HCT116 (cell line): ENCODE measurements at regions not wholly inside any gene's neighbourhood (a gene's known extent, or its start where the extent isn't known, plus 50 kb on each side); places are given as distances from the start of the nearest gene placed in this dataset.
A peak's percentile ranks its signal among the peaks of the same experiment; 100 is the strongest.

ENCODE experiments used
- ATAC-seq: fragments of 200-7000 bp; cut with Tn5 transposase; 2 replicates; pipeline ENCODE4 v1.9.1; 2020; ENCODE audit warnings: mild to moderate bottlenecking, moderate library complexity
- BruUV-seq: library from RNA; stranded (reverse); fragments of 400-500 nt; replicated peaks from 2 replicates; lab custom pipeline; 2021; lab: Mats Ljungman, UMichigan
- CTCF ChIA-PET: fragments of 300-600 bp; sonication (Branson Sonifier 250); formaldehyde crosslinking; loops from one replicate; lab custom pipeline; 2021; ENCODE audit warnings: antibody characterized with exemption; lab: Charles Lee
- POLR2A ChIA-PET: fragments of 300-600, 350-600 bp; sonication (Branson Sonifier 250); formaldehyde crosslinking; loops from one replicate; lab custom pipeline; 2021; ENCODE audit warnings: antibody characterized with exemption; lab: Charles Lee
- RAD21 ChIA-PET, 2 experiments: fragments of 300-600 bp; sonication (Branson Sonifier 250); formaldehyde crosslinking; loops; one replicate each; lab custom pipeline; 2023; ENCODE audit warnings: low total read pairs in 2 of 2; ENCODE audit not compliant: uncharacterized antibody in 2 of 2, unreplicated experiment in 2 of 2, low non-redundant PET in 1 of 2; lab: Charles Lee
- DNase-seq: peaks from one replicate; pipeline ENCODE4 v3.0.0-alpha.2; 2010; ENCODE audit warnings: low read depth, low spot score
- H2AFZ ChIP-seq: fragments of 200-600 bp; shearing (Covaris generic), sonication (generic); 2 replicates; pipeline ENCODE4 v1.6.1; 2017; ENCODE audit warnings: low read depth, mixed run types, mixed read lengths, antibody characterized with exemption, low read length; ENCODE audit not compliant: poor library complexity, severe bottlenecking
- H3K27ac ChIP-seq: 2 replicates; pipeline ENCODE4 v1.5.1; 2012; ENCODE audit warnings: low read depth, low read length
- H3K27me3 ChIP-seq: fragments of 200-600 bp; sonication (generic); 2 replicates; pipeline ENCODE4 v1.6.1; 2016; ENCODE audit warnings: mixed run types, low read length, mixed read lengths; ENCODE audit not compliant: insufficient read depth
- H3K36me3 ChIP-seq, 2 experiments: fragments of 200-500 bp in 1 of 2; fragments of 200-600 bp in 1 of 2; sonication (Bioruptor generic) in 1 of 2; sonication (generic) in 1 of 2; 2 replicates each; pipeline versions ENCODE4 v1.5.1 to v1.6.1; 2014 to 2016; ENCODE audit warnings: low read length in 2 of 2, inconsistent platforms in 1 of 2, mixed read lengths in 1 of 2, mixed run types in 1 of 2; ENCODE audit not compliant: insufficient read depth in 2 of 2, control insufficient read depth in 1 of 2
- H3K4me1 ChIP-seq, 2 experiments: fragments of 200-600 bp in 1 of 2; sonication (generic) in 1 of 2; 2 replicates each; pipeline versions ENCODE4 v1.5.1 to v1.6.1; 2012 to 2017; ENCODE audit warnings: low read length in 2 of 2, inconsistent platforms in 1 of 2, mild to moderate bottlenecking in 1 of 2, mixed read lengths in 1 of 2, mixed run types in 1 of 2, moderate library complexity in 1 of 2; ENCODE audit not compliant: insufficient read depth in 2 of 2, control insufficient read depth in 1 of 2
- H3K4me2 ChIP-seq: fragments of 200-600 bp; sonication (generic); 2 replicates; pipeline ENCODE4 v1.6.1; 2017; ENCODE audit warnings: mixed run types, low read length, mixed read lengths
- H3K4me3 ChIP-seq, 2 experiments: fragments of 200-600 bp in 1 of 2; sonication (generic) in 1 of 2; replicated peaks in 1 of 2; 2 replicates each; pipeline ENCODE4 v1.5.1; 2011 to 2016; ENCODE audit warnings: low read length in 2 of 2, control low read depth in 1 of 2, low read depth in 1 of 2, mild to moderate bottlenecking in 1 of 2, mixed read lengths in 1 of 2, mixed run types in 1 of 2
- H3K79me2 ChIP-seq: fragments of 200-600 bp; sonication (generic); 2 replicates; pipeline ENCODE4 v1.6.1; 2017; ENCODE audit warnings: mild to moderate bottlenecking, mixed run types, low read length, moderate library complexity, mixed read lengths; ENCODE audit not compliant: insufficient read depth
- H3K9ac ChIP-seq: fragments of 200-600 bp; sonication (generic); 2 replicates; pipeline ENCODE4 v1.6.1; 2016; ENCODE audit warnings: low read length, mixed read lengths
- H3K9me2 ChIP-seq: fragments of 200-600 bp; sonication (generic), shearing (Covaris generic); 2 replicates; pipeline ENCODE4 v1.6.1; 2017; ENCODE audit warnings: mixed run types, mild to moderate bottlenecking, moderate library complexity; ENCODE audit not compliant: insufficient read depth
- H3K9me3 ChIP-seq, 2 experiments: fragments of 200-500 bp in 1 of 2; fragments of 200-600 bp in 1 of 2; sonication (Bioruptor generic) in 1 of 2; sonication (generic) in 1 of 2; 2 replicates each; pipeline ENCODE4 v1.6.1; 2014 to 2017; ENCODE audit warnings: low read length in 2 of 2, mixed read lengths in 2 of 2, inconsistent platforms in 1 of 2, low read depth in 1 of 2, mild to moderate bottlenecking in 1 of 2, mixed run types in 1 of 2, moderate library complexity in 1 of 2; ENCODE audit not compliant: control insufficient read depth in 1 of 2, insufficient read depth in 1 of 2
- H4K20me1 ChIP-seq: fragments of 200-600 bp; sonication (generic), shearing (Covaris generic); 2 replicates; pipeline ENCODE4 v1.6.1; 2017; ENCODE audit warnings: mixed run types, mild to moderate bottlenecking, moderate library complexity; ENCODE audit not compliant: insufficient read depth
- ATF3 ChIP-seq: IDR thresholded peaks from 2 replicates; pipeline ENCODE4 v1.6.1; 2012
- CBX3 ChIP-seq: IDR thresholded peaks from 2 replicates; pipeline ENCODE4 v1.6.1; 2012; ENCODE audit warnings: low read depth
- CEBPB ChIP-seq: IDR thresholded peaks from 2 replicates; pipeline ENCODE4 v1.6.1; 2012; ENCODE audit warnings: low read depth
- JUND ChIP-seq: IDR thresholded peaks from 2 replicates; pipeline ENCODE4 v1.6.1; 2012
- POLR2A ChIP-seq: IDR thresholded peaks from 2 replicates; pipeline ENCODE4 v1.7.0; 2011; ENCODE audit warnings: borderline replicate concordance; ENCODE audit not compliant: insufficient read depth, insufficient read length; ENCODE audit errors: extremely low read depth
- POLR2AphosphoS5 ChIP-seq: IDR thresholded peaks from 2 replicates; pipeline ENCODE4 v1.6.1; 2011; ENCODE audit warnings: mild to moderate bottlenecking, low read depth, low read length, moderate library complexity
- RAD21 ChIP-seq: IDR thresholded peaks from 2 replicates; pipeline ENCODE4 v1.6.1; 2012; ENCODE audit warnings: low read depth, mild to moderate bottlenecking
- SRF ChIP-seq: IDR thresholded peaks from 2 replicates; pipeline ENCODE4 v1.6.1; 2012; ENCODE audit warnings: low read depth
- TCF7L2 ChIP-seq: IDR thresholded peaks from 2 replicates; pipeline ENCODE4 v1.7.0; 2011; ENCODE audit warnings: borderline replicate concordance, inconsistent platforms; ENCODE audit not compliant: insufficient read depth, insufficient read length; ENCODE audit errors: extremely low read depth
- ZFX ChIP-seq: fragments of 450-650 bp; IDR thresholded peaks from 2 replicates; pipeline ENCODE4 v1.6.1; 2017
- intact Hi-C: fragments of 100-400 bp; cut with micrococcal nuclease; formaldehyde crosslinking; loops from 2 replicates; pipeline ENCODE4 v1.10.0; 2022
- TF ChIP-seq, protein P1 (sequence below), 3 experiments: fragments of 200-600 bp in 1 of 3; sonication (generic) in 1 of 3; IDR thresholded peaks in 2 of 3; conservative IDR thresholded peaks in 1 of 3; 2 replicates each; pipeline ENCODE4 v1.5.1; 2012 to 2017; ENCODE audit warnings: low read depth in 2 of 3, low read length in 2 of 3, antibody characterized with exemption in 1 of 3, borderline replicate concordance in 1 of 3, control low read depth in 1 of 3, mild to moderate bottlenecking in 1 of 3, mixed read lengths in 1 of 3, mixed run types in 1 of 3, moderate library complexity in 1 of 3; ENCODE audit not compliant: insufficient read depth in 1 of 3
- TF ChIP-seq, protein P2 (sequence below): IDR thresholded peaks from 2 replicates; pipeline ENCODE4 v1.6.1; 2011; ENCODE audit warnings: mild to moderate bottlenecking, low read length, moderate library complexity; ENCODE audit not compliant: insufficient replicate concordance; ENCODE audit errors: extremely low read depth

DNA sequence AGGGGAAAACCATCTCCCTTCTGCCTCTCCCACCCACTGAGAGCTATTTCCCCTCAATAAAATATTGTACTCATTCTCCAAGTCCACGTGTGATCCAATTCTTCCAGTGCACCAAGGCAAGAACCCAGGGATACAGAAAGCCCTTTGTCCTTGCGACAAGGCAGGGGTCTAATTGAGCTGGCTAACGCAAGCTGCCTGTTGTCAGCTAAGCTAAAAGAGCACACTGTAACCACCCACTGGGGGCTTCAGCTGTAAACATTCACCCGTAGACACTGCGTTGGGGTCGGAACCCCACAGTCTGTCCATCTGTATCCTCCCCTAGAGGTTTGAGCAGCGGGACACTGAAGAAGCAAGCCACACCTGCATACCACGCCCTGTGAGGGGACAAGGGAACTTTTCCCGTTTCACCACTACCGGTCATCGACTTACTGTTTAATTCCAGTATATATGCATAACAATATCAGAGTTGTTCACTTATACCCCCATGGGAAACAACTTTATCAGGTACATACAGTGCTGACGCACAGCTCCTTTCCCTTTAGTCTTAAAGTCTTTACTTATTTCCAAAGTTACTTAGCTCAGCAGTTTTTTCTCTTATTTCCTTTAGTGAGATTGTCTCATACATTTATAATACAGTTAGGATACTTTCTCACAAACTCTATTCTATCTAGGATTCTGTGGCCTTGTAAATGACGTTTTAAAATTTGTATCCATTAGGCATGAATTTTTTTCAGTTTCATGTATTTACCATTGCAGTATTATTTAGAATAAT is 721.6 kb downstream of the ANKRD7 start:
- no peaks in the 10 kb centered on the region for H3K9me2 ChIP-seq
- no peak overlapping the region for H3K4me2 ChIP-seq
- no peaks in the 10 kb centered on the region for H3K27me3 ChIP-seq
- TF ChIP-seq ATF3 (no peak), RAD21 (no peak), POLR2A (no peak), CBX3 (no peak), CEBPB (no peak), ZFX (no peak), JUND (no peak), POLR2AphosphoS5 (no peak), TCF7L2 (no peak), SRF (no peak)
- TF ChIP-seq, protein P1, sequence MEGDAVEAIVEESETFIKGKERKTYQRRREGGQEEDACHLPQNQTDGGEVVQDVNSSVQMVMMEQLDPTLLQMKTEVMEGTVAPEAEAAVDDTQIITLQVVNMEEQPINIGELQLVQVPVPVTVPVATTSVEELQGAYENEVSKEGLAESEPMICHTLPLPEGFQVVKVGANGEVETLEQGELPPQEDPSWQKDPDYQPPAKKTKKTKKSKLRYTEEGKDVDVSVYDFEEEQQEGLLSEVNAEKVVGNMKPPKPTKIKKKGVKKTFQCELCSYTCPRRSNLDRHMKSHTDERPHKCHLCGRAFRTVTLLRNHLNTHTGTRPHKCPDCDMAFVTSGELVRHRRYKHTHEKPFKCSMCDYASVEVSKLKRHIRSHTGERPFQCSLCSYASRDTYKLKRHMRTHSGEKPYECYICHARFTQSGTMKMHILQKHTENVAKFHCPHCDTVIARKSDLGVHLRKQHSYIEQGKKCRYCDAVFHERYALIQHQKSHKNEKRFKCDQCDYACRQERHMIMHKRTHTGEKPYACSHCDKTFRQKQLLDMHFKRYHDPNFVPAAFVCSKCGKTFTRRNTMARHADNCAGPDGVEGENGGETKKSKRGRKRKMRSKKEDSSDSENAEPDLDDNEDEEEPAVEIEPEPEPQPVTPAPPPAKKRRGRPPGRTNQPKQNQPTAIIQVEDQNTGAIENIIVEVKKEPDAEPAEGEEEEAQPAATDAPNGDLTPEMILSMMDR (IDR thresholded peaks at IDR 0.05 in 2 of 3, conservative IDR thresholded peaks at IDR 0.05 in 1 of 3; ENCODE audit: borderline replicate concordance in 1 of 3, insufficient read depth in 1 of 3, low read depth in 2 of 3, low read length in 2 of 3): no peak
- TF ChIP-seq, protein P2, sequence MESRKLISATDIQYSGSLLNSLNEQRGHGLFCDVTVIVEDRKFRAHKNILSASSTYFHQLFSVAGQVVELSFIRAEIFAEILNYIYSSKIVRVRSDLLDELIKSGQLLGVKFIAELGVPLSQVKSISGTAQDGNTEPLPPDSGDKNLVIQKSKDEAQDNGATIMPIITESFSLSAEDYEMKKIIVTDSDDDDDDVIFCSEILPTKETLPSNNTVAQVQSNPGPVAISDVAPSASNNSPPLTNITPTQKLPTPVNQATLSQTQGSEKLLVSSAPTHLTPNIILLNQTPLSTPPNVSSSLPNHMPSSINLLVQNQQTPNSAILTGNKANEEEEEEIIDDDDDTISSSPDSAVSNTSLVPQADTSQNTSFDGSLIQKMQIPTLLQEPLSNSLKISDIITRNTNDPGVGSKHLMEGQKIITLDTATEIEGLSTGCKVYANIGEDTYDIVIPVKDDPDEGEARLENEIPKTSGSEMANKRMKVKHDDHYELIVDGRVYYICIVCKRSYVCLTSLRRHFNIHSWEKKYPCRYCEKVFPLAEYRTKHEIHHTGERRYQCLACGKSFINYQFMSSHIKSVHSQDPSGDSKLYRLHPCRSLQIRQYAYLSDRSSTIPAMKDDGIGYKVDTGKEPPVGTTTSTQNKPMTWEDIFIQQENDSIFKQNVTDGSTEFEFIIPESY: no peak
- DNase-seq (no peak), ATAC-seq (no peak)
- intact Hi-C loops: no loop called here
- ChIA-PET CTCF (interaction anchor here (1.1 kb wide), 1 partner anchor 11 kb away, joined by 4 read pairs; no protein-coding TSS in a partner anchor), POLR2A (no interaction called here), RAD21 (no interaction called here)
- BruUV-seq: no TSS peak
- no peaks in the 10 kb centered on the region for H3K36me3 ChIP-seq
- H4K20me1 ChIP-seq: no peaks in the 10 kb centered on the region
- H3K9ac ChIP-seq: no peak overlapping the region
- no peak overlapping the region for H3K27ac ChIP-seq
- H3K79me2 ChIP-seq: no peaks in the 10 kb centered on the region
- H3K9me3 ChIP-seq: no peaks in the 10 kb centered on the region
- peaks cover 0 to 3% of the 10 kb centered on the region in 2 experiments; a peak in 1 of 4 replicates for H3K4me1 ChIP-seq
- peak overlapping the region; percentile 2 for H2AFZ ChIP-seq
- no peak overlapping the region for H3K4me3 ChIP-seq
